Left renal pelvis (tissue), 4 donors: ENCODE measurements at regions not wholly inside any gene's neighbourhood (a gene's known extent, or its start where the extent isn't known, plus 50 kb on each side); places are given as distances from the start of the nearest gene placed in this dataset.
"Not testable (repeated sequence)": the region's sequence is repeated elsewhere in the genome, so short reads cannot be mapped to it uniquely, and the experiment has no call there.

ENCODE experiments used
- DNase-seq, 4 donors: peaks; one replicate each; pipeline ENCODE4 v3.0.0-alpha.2; 2013; ENCODE audit warnings: low read depth in 4 of 4, low spot score in 3 of 4

DNA sequence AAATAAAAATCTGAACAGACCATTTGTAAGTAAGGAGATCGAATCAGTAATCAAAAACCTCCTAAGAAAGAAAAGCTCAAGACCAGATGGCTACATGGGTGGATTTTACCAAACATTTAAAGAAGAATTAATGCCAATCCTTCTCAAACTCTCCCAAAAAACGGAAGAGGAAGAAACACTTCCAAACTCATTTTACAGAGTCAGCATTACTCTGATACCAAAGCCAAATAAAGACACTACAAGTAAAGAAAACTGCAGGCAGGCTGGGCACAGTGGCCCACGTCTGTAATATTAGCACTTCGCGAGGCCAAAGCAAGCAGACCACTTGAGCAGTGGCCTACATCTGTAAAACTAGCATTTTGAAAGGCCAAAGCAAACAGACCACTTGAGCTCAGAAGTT is 159.8 kb downstream of the DPY19L2 start:
- no peak for DNase-seq

DNA sequence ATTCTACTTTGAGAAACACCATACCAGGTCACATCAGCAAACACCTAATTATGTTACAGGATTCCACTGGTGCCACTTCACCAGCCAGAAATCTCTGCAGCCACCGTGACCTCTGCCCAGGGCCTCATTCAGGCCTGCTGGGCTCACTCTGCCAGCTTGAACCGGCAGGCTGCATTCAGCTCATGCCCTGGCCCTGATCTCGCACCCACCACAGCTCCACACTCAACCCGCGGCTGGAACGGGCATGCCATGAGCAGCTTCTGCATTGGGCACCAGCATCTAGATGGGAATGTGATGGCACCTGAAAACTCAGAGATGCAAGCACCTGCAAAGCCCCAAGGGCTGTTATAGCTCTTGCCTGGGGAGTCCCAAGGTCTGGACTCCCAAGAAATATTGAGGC is 168.7 kb downstream of the DPY19L2 start:
- DNase-seq: no peak

DNA sequence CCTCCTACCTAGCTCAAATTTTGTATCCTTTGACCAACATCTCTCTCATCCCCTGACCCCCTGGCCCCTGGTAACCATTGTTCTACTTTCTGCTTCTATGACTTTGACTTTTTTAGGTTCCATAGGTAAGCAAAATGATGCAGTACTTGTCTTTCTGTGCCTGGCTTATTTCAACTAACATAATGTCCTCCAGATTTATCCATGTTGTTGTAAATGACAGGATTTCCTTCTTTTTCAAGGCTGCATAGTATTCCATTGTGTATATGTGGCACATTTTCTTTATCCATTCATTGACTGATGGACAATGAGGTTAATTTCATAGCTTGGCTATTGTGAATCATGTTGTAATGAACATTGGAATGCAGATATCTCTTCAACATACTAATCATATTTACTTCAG is 170.1 kb downstream of the DPY19L2 start:
- no peak for DNase-seq

GRCh38 chr12:63496654-63497053 is 171.6 kb downstream of the DPY19L2 start:
- no peak for DNase-seq

DNA sequence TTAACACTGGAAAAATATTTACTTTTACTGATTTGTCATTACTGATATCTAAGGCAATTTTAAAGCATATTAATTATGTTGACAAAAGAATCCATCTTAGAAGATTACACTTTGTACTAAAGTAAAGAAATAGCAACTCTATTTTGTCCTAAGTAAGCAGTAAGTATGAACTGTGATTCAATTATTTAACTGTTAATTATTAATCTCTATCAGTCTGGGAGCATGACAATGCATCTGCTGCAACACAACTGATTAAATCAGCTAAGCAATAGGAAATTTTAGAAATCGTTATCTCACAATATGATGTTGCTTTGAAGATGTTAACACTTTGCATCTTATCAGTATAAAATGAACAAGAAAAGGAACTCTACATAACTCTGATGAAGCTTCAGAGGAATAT is 172.3 kb downstream of the DPY19L2 start:
- no peak for DNase-seq

GRCh38 chr12:63493357-63493756 is 174.9 kb downstream of the DPY19L2 start:
- not testable (repeated sequence) for DNase-seq

DNA sequence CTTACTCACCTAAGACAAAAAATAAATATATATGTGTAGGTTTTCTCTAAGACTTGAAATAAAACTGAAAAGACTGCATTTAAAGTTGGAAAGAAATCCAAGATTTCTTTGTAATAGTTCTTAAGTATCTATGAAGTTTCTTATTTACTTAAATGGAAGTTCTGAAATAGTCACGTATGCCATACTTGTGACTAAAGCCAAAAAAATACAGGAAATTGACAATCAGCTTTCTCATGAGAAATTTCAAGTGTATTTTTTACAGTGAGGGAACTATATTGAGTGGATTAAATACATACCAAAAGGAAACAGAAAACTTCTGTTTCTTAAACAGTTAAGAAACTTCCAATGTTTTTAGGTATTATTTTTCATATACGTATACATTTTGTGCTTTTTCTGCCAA is 188.1 kb downstream of the DPY19L2 start:
- no peak for DNase-seq

GRCh38 chr12:63470161-63470560 is 198.1 kb downstream of the DPY19L2 start:
- no peak for DNase-seq

GRCh38 chr12:63467951-63468350 is 200.3 kb downstream of the DPY19L2 start:
- DNase-seq: no peak

DNA sequence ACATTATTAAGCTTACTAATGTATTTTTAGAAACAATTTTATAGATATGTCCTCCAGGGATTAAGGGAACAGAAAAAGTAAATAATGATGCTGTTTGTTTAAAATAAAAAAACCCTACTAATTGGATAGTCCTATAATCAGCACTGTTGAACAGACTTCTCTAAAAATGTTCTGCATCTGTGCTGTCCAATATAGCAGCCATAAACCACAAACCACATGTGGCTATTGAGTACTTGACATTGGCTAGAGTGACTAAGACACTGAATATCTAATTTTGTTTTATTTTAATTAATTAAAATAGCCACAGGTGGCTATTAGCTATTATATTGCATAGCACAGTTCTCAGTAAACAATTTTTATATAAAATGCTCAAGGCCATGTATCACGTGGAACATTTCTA is 210.4 kb downstream of the DPY19L2 start:
- no peak for DNase-seq

DNA sequence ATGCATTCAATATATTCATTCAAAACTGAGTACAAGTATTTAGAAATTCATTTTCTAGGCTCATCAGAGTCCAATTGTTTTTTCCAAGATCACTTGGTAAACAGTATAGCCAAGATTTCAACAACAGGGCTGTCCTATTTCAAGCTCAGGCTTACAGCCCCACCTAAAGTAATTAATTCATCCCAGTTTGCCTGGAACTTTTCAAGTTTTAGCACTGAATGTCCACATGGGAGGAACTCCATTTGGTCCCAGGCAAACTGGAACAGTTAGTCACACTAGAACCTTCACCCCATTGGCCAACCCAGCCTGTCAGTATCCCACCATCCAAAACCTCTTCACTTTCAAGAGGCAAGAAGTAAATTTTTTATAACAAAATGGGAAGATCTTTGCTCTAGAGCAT is 210.9 kb downstream of the DPY19L2 start:
- no peak for DNase-seq

- DNase-seq: no peak
Observed at GRCh38 chr12:63450816-63451215, 217.5 kb downstream of the DPY19L2 start.

- no peak for DNase-seq
Observed at GRCh38 chr12:63450334-63450733, 218.0 kb downstream of the DPY19L2 start.

DNA sequence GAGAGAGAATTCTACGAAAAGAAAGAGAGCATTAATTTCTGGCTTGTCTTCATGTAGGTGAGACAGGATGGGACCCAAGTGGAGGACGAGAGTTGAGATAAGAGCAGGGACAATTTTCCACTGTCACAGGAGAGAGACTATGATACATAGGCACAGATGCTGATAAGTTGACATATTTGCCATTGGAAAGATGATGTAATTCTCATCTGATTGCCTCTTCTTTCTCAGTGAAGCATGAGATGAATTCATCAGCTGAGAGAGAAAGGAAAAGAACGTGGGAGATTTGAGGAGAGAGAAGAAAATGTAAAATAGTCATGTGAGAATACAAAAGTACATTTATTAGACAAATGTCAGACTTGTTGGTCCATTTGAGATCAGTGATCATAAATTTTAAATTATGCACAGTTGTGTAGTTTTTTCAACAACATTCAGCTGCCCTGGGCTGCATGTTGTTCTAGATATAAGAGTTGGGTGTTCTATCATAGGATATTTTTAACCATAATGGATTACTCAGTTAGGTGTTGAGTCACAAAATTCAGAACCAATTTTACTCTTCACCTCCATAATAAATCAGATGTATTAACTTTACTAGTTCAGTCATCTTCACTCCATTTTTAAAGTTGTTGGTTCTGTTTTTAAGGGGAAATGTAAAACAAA is 222.9 kb downstream of the DPY19L2 start:
- no peak for DNase-seq

- DNase-seq: peak in 2 of 4 donors; percentile 19 to 22
Observed at GRCh38 chr12:63440048-63440447, 228.2 kb downstream of the DPY19L2 start.

- not testable (repeated sequence) for DNase-seq
Observed at GRCh38 chr12:63434384-63434783, 233.9 kb downstream of the DPY19L2 start.

DNA sequence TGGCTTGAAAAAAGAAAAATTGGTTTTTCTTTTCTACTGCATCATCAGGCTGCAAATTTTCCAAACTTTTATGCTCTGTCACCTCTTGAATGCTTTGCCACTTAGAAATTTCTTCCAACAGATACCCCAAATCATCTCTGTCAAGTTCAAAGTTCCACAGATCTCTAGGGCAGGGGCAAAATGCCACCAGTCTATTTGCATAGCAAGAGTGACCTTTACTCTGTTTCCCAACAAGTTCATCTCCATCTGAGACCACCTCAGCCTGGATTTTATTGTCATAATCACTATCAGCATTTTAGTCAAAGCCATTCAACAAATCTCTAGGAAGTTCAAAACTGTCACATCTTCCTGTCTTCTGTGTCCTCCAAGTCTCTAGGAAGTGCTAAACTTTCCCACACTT is 240.3 kb downstream of the DPY19L2 start:
- DNase-seq: not testable (repeated sequence)

GRCh38 chr12:63427029-63427428 is 241.3 kb downstream of the DPY19L2 start:
- DNase-seq: not testable (repeated sequence)

DNA sequence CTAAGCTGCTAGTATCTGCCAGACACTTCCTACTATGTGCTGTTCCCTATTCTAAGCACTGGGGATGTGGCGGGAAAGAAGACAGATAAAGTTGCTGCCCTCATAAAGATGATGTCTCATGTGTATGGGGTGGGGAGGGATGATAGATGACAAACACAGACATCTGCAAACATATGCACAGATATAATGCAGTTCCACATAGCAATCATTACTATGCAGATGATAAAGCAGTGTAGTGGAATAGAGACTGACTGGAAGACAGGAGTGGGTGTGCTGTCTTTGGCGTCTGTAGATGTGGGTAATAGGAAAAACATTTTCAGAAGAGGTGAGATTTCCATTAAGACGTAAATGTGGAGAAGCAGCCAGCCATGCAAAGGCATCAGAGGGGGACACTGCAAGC is 243.6 kb downstream of the DPY19L2 start:
- no peak for DNase-seq

DNA sequence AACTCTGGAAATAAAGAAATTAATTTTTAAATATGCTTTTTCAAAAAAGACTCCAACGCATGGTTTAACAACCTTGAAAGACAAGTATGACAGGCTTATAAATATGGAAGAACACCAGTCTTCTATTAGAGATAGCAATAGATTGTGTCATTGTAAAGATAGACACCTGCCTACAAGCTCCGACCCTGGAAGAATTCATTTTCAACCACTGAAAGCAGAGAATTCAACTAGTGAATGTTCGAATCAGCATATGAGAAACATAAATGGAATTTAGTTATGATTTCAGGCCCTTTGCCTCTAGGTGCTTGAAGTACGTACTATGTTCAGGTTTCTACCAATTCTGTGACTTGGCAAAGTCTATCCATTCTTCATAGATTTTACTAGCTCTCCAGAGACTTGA is 244.5 kb downstream of the DPY19L2 start:
- no peak for DNase-seq

- DNase-seq: no peak
Observed at GRCh38 chr12:63420206-63420644, 248.1 kb downstream of the DPY19L2 start.

DNA sequence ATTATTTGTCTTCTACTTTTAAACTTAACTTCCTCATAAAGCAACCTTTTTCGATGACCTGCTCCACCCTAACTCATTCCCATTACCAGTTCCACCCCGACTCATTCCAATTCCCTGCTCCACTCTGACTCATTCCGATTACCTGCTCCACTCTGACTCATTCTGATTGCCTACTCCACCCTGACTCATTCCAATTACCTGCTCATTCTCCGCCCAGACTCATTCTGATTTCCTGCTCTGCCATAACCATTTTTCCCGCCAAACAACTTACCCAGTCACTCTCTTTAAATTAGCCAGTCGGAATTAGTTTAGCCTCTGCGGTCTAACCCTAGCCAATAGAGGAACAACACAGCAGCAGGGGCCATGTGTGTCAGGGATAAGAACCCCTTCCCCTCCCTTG is 249.1 kb downstream of the DPY19L2 start:
- DNase-seq: no peak

DNA sequence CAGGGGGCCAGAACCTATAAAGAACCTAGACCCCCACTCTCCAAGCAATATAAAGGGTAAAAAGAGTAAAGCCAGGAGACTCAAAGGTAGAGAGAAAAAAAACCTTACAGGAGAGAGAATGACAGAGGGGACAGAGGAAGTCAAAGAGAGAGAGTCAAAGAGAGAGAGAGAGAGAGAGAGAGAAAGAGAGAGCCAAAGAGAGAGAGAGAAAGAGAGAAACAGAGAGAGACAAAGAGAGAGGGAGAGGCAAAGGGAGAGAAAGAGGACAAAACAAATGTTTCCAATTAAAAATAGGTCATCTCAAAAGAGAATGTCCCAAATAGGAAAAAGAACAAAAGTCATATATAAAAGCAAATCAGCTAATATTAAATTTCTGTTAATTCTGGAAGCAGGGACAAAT is 251.5 kb downstream of the DPY19L2 start:
- DNase-seq: no peak
